Calu3 (cell line): ENCODE measurements at regions not wholly inside any gene's neighbourhood (a gene's known extent, or its start where the extent isn't known, plus 50 kb on each side); places are given as distances from the start of the nearest gene placed in this dataset.
A peak's percentile ranks its signal among the peaks of the same experiment; 100 is the strongest.

Source experiments
- BruUV-seq: library from RNA; stranded (reverse); fragments of 400-500 nt; replicated peaks from 2 replicates; lab custom pipeline; 2021; lab: Mats Ljungman, UMichigan
- CTCF ChIA-PET: fragments of 300-600 bp; sonication (Branson Sonifier 250); formaldehyde crosslinking; loops from one replicate; lab custom pipeline; 2022; ENCODE audit warnings: antibody characterized with exemption; lab: Charles Lee
- DNase-seq: peaks from one replicate; pipeline ENCODE4 v3.0.0; 2022
- H3K27ac Mint-ChIP-seq: one replicate; pipeline ENCODE4 v1.8.0; 2022; ENCODE audit warnings: mixed read lengths; ENCODE audit not compliant: unreplicated experiment
- H3K27me3 Mint-ChIP-seq: one replicate; pipeline ENCODE4 v1.8.0; 2022; ENCODE audit warnings: mixed read lengths; ENCODE audit not compliant: unreplicated experiment
- H3K36me3 Mint-ChIP-seq: one replicate; pipeline ENCODE4 v1.8.0; 2022; ENCODE audit warnings: mild to moderate bottlenecking, moderate library complexity, mixed read lengths; ENCODE audit not compliant: insufficient read depth, unreplicated experiment
- H3K4me1 Mint-ChIP-seq: one replicate; pipeline ENCODE4 v1.8.0; 2022; ENCODE audit warnings: mild to moderate bottlenecking, low read depth, mixed read lengths; ENCODE audit not compliant: unreplicated experiment
- H3K4me3 Mint-ChIP-seq: one replicate; pipeline ENCODE4 v1.8.0; 2022; ENCODE audit warnings: mild to moderate bottlenecking, low read depth, moderate library complexity, mixed read lengths; ENCODE audit not compliant: unreplicated experiment
- H3K9me3 Mint-ChIP-seq: one replicate; pipeline ENCODE4 v1.8.0; 2022; ENCODE audit warnings: low read depth, mixed read lengths; ENCODE audit not compliant: unreplicated experiment
- CTCF ChIP-seq: fragments of 200-600 bp; IDR thresholded peaks from one replicate; pipeline ENCODE4 v1.8.0; 2022; ENCODE audit warnings: antibody characterized with exemption; ENCODE audit not compliant: unreplicated experiment
- intact Hi-C: fragments of 100-400 bp; cut with micrococcal nuclease; formaldehyde crosslinking; loops from one replicate; pipeline ENCODE4 v1.10.0; 2022; ENCODE audit not compliant: unreplicated experiment

DNA sequence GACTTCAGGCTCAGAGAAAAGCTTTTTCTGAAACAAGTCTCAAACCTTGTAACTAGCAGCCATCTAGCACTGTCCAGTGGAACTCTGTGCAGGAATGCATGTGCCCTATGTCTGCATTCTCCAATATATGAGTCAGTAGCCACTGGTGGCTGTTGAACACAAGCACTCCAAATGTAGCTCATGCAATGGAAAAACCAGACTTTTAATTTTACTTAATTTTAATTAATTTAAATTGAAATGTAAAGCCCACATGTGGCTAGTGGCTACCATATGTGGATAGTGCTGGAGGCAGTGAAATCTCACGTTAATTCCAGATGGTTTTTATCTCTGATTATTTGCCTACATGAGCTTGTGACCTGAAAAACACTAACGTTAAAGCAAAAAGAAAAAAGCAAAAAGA, 225.1 kb downstream of the GATA3 start:
- Mint-ChIP-seq H3K4me1 (peaks cover 11% of the 10 kb centered on the region), H3K9me3 (no peaks in the 10 kb centered on the region), H3K4me3 (no peak overlapping the region), H3K27me3 (no peaks in the 10 kb centered on the region), H3K27ac (peak overlapping the region; percentile 20), H3K36me3 (no peaks in the 10 kb centered on the region)
- no peak for TF ChIP-seq CTCF
- DNase-seq: peak; percentile 24
- CTCF ChIA-PET: interaction anchor here (0.6 kb wide), 1 partner anchor 43 kb away, joined by 4 read pairs; no protein-coding TSS in a partner anchor
- BruUV-seq: no TSS peak
- intact Hi-C loops: no loop called here

- Mint-ChIP-seq H3K4me1 (peaks cover 11% of the 10 kb centered on the region), H3K36me3 (no peaks in the 10 kb centered on the region), H3K4me3 (no peak overlapping the region), H3K27me3 (no peaks in the 10 kb centered on the region), H3K27ac (no peak overlapping the region), H3K9me3 (no peaks in the 10 kb centered on the region)
- CTCF ChIA-PET: no interaction called here
- no peak for TF ChIP-seq CTCF
- no TSS peak for BruUV-seq
- no peak for DNase-seq
- intact Hi-C loops: no loop called here
Observed at GRCh38 chr10:8280946-8281345, 226.5 kb downstream of the GATA3 start.

DNA sequence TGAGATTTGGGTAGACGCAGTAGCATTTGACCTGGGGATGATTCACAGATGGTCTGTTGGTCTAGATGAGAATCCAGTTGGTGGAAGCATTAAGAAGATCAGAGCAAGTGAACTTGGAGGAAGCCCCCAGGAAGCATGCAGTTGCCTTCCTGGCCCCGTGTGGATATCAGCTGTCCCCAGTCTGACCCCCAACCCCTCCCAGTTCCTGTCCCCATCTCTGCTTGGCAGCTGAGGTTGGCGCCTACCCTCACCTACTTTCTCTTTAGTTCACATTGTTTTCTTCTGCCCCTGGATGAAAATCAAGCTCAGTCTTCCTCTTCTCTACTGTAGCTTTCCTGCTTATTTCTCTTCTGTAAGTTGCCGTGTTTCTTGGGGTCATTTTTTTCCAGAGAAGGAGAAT, 227.9 kb downstream of the GATA3 start:
- TF ChIP-seq CTCF: no peak
- H3K4me1 Mint-ChIP-seq: peaks cover 11% of the 10 kb centered on the region
- H3K27ac Mint-ChIP-seq: no peak overlapping the region
- DNase-seq: no peak
- no peaks in the 10 kb centered on the region for H3K27me3 Mint-ChIP-seq
- no peaks in the 10 kb centered on the region for H3K36me3 Mint-ChIP-seq
- no peak overlapping the region for H3K4me3 Mint-ChIP-seq
- CTCF ChIA-PET: no interaction called here
- no peaks in the 10 kb centered on the region for H3K9me3 Mint-ChIP-seq
- no TSS peak for BruUV-seq
- intact Hi-C loops: no loop called here

- Mint-ChIP-seq H3K4me1 (peaks cover 11% of the 10 kb centered on the region), H3K27ac (no peak overlapping the region), H3K9me3 (no peaks in the 10 kb centered on the region), H3K4me3 (no peak overlapping the region), H3K36me3 (no peaks in the 10 kb centered on the region), H3K27me3 (no peaks in the 10 kb centered on the region)
- CTCF ChIA-PET: interaction anchor here (0.6 kb wide), 1 partner anchor 411 kb away, joined by 3 read pairs; no protein-coding TSS in a partner anchor
- intact Hi-C loops: no loop called here
- no peak for TF ChIP-seq CTCF
- DNase-seq: no peak
- BruUV-seq: no TSS peak
Observed at GRCh38 chr10:8283166-8283905, 228.8 kb downstream of the GATA3 start.
